ENCODE measurements at regions not wholly inside any gene's neighbourhood (a gene's known extent, or its start where the extent isn't known, plus 50 kb on each side); places are given as distances from the start of the nearest gene placed in this dataset.

- TF ChIP-seq CTCF (IDR thresholded peaks at IDR 0.05): no peak
- 81% methylated on average over 6 of the region's 6 CpGs for WGBS, 2 donors
- ATAC-seq (no peak), DNase-seq (no peak)
- H3K36me3 ChIP-seq: no peaks in the 10 kb centered on the region
- peaks cover 0 to 15% (median 0%) of the 10 kb centered on the region in 11 donors for H3K9me3 ChIP-seq
- intact Hi-C loops (cut with DNase I): no loop called here
- no peak overlapping the region for H3K27ac ChIP-seq
- H3K4me3 ChIP-seq: no peak overlapping the region
- H3K27me3 ChIP-seq: peaks cover 0 to 11% (median 0%) of the 10 kb centered on the region in 7 donors
- no peaks in the 10 kb centered on the region for H3K4me1 ChIP-seq
Observed at GRCh38 chr10:1874533-1874932, 137.2 kb upstream of the ADARB2 start.

DNA sequence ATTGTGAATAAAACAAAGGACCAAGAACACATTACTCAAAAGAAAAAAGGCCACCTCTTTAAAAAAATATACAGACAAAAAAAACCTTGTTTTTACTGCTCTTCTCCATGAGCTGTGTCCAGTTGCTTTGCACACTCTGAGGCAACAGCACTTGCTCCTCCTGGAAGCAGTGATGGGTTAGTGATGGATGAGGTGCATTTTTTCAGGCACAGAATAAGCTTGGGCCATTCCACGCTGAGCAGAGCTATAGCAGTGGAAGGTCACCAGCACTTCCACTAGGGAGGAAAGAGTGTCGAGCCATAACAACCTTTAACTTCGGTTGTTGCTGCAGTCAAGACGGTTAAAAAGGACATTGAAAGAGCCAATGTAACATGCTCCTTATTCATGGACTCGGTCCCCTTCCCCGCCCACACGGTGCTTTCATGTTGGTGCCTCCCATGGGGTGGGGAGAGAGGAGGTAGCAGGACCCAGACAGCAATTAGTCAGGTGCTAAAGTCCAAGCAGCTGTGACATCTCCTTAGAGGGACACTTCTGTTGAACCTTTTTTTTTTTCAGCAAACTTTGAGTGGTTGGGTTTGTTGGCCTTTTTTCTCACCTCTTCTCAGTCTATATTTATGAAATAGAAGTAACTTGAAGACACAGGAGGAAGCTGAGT is 136.5 kb upstream of the ADARB2 start:
- H3K4me3 ChIP-seq: no peak overlapping the region
- no peak for DNase-seq
- no peak for TF ChIP-seq CTCF (IDR thresholded peaks at IDR 0.05)
- no peak overlapping the region for H3K27ac ChIP-seq
- H3K4me1 ChIP-seq: no peaks in the 10 kb centered on the region
- H3K9me3 ChIP-seq: peaks cover 0 to 15% (median 0%) of the 10 kb centered on the region in 11 donors
- WGBS, 2 donors: 74 to 77% methylated on average over 7 of the region's 7 CpGs
- no peak for ATAC-seq
- intact Hi-C loops (cut with DNase I): no loop called here
- no peaks in the 10 kb centered on the region for H3K36me3 ChIP-seq
- peaks cover 0 to 11% (median 0%) of the 10 kb centered on the region in 7 donors for H3K27me3 ChIP-seq

- WGBS, 2 donors: 73 to 77% methylated on average over 7 of the region's 7 CpGs
- peaks cover 0 to 15% (median 0%) of the 10 kb centered on the region in 11 donors for H3K9me3 ChIP-seq
Observed at GRCh38 chr10:1872151-1872726, 134.9 kb upstream of the ADARB2 start.

DNA sequence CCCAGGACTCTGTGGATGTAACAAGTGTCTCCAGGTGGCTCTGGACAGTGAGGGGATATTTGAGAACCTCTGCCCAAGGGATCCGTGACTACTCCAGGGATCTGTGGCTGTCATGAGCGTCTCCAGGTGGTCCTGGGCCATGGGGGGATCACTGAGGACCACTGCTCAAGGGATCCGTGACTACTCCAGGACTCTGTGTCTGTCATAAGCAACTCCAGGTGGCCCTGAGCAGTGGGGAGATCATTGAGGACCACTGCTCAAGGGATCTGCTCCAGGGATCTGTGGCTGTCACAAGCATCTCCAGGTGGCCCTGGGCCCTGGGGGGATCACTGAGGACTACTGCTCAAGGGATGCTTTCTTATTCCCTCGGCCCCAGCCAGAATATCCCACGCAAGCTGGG is 133.2 kb upstream of the ADARB2 start:
- intact Hi-C loops (cut with DNase I): no loop called here
- DNase-seq (no peak), ATAC-seq (no peak)
- Histone ChIP-seq H3K36me3 (no peaks in the 10 kb centered on the region), H3K27me3 (peaks cover 0 to 11% (median 0%) of the 10 kb centered on the region in 7 donors), H3K4me3 (no peak overlapping the region), H3K27ac (no peak overlapping the region), H3K9me3 (peaks cover 0 to 8% (median 0%) of the 10 kb centered on the region in 11 donors), H3K4me1 (no peaks in the 10 kb centered on the region)
- TF ChIP-seq CTCF (IDR thresholded peaks at IDR 0.05): no peak
- WGBS, 2 donors: 66 to 69% methylated on average over 5 of the region's 5 CpGs

More at GRCh38 chr10:1872151-1872726, 134.9 kb upstream of the ADARB2 start:
- Histone ChIP-seq H3K4me1 (no peaks in the 10 kb centered on the region), H3K27ac (no peak overlapping the region), H3K4me3 (no peak overlapping the region), H3K36me3 (no peaks in the 10 kb centered on the region), H3K27me3 (peaks cover 0 to 11% (median 0%) of the 10 kb centered on the region in 7 donors)
- DNase-seq (no peak), ATAC-seq (no peak)
- intact Hi-C loops (cut with DNase I): no loop called here
- TF ChIP-seq CTCF (IDR thresholded peaks at IDR 0.05): no peak
